SW 1271 (cell line): ENCODE measurements at regions not wholly inside any gene's neighbourhood (a gene's known extent, or its start where the extent isn't known, plus 50 kb on each side); places are given as distances from the start of the nearest gene placed in this dataset.

Experiments
- DNase-seq, 2 experiments: peaks; one replicate each; lab custom pipeline; 2025; lab: John Stamatoyannopoulos, UW

DNA sequence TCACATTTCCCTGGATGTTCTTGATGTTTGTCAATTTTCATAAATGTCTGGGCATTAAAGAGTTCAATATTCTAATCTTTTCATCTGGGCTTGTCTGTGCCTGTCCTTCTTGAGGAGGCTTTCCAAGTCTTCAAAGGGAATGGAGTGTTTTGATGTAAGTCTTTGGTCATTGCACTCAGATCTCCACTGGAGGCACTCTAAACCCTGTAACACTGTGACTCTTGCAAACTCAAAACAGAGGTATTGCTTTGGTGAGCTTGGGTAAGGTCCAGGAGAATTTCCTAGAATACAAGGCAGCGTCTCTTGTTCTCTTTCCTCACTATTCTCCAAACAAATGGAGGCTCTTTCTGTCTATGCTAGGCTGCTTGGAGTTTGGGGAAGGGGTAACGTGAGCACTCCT is 1118.1 kb upstream of the PABPC4L start:
- no peak for DNase-seq

DNA sequence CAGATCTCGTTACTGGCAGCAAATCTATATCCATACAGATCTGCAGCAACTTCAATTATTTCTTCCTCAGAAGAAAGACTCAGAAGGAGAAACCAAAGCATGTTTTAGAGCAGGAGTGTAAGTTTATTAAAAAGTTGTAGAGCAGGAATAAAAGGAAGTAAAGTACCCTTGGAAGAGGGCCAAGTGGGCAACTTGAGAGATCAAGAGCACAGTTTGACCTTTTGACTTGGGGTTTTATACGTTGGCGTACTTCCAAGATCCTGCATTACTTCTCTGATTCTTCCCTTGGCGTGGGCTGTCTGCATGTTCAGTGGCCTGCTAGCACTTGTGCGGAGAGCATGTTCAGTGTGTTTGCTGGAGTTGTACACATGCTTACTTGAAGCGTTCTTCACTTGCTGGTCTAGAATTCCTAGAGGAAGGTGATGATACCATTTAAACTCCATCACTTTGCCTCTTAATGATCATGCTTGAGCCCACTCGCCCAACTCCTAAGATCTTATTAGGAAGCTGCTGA is 1114.7 kb upstream of the PABPC4L start:
- DNase-seq, result no peak

DNA sequence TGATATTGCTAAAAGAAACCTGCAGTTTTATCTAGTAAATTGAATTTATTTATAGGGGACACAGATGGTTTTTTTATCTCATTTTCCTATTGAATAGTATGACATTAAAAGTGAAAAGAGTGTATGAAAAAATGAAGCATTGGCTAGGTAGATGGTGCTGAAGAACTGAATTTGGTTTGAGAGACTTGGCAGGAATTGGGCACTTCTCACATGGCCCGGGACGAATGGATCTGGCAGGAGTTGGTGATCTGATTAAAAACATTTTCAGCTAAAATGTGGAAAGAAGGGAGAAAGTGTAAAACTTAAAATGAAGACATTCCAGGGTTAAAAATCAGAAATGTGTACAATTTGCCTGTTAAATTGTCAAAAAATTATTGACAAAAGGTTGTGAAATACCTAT is 1088.5 kb upstream of the PABPC4L start:
- DNase-seq, result no peak

DNA sequence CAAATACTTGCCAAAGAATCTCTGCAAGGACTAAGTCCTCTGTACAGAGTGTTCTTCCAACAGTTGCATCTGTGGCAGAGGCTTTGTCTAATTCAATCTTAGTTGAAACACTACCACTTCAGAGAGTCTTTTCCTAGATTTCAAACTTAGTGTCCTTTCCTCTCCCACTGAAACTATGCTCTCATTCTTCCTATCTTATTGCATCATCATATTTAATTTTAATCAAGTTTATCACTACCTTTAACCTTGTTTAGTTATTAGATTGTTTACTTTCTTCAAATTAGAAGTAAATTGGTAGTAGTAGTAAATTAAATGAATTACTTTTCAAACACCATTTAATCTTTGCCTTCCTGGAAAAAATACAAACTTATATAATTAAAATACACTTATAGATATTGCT is 1082.3 kb upstream of the PABPC4L start:
- no peak for DNase-seq

DNA sequence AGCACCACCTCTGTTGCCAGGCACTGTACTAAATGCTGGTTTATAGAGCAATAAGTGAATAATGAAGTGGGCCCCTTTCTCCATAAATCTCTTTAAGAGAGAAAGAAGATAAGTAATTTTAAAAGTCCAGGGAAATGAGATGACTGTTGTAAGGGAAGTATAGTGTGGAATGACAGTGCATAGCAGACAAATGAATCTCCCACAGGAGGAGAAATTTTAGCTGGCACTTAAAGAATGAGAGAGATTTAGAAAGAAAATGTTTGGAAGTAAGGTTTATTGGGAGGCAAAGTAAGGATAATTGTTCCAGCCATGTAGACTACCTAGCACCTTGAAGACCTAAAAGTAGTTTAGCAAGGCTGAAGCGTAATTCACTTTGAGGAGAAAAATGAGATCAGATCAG is 1081.1 kb upstream of the PABPC4L start:
- no peak for DNase-seq

DNA sequence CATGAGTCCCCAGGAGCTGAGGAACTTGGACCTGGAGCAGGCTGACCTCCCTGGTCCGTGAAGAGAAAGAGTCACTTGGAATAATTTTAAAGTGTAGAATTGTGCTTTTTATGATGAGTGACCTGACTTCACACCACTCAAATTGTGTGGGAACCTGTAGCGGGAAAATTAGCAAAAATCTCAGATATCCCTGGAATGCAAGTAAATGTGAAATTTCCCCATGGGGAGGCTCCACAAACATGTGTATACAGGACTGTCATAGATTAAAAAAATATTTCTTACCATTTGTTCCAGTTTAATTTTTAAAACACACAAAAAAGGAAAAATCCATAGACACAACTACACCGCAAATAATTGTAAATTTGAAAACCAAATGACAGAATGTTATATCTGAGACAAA is 1079.6 kb upstream of the PABPC4L start:
- DNase-seq, result no peak

DNA sequence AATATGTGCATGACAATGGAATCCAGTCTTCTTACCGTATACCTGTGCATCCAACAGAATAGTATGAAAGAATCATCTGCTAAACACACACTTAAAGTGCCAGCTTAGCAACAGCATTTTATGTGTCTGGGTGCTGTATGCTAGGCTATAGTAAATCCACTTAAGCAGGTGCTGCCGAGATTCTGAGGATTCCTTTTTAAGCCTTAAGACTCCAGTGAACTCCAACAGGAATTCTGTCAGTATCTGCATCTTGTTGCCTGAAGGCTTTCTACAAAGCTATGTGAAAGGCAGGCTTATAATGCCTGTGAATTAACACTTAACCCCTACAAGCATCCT is 1076.4 kb upstream of the PABPC4L start:
- DNase-seq, result no peak

DNA sequence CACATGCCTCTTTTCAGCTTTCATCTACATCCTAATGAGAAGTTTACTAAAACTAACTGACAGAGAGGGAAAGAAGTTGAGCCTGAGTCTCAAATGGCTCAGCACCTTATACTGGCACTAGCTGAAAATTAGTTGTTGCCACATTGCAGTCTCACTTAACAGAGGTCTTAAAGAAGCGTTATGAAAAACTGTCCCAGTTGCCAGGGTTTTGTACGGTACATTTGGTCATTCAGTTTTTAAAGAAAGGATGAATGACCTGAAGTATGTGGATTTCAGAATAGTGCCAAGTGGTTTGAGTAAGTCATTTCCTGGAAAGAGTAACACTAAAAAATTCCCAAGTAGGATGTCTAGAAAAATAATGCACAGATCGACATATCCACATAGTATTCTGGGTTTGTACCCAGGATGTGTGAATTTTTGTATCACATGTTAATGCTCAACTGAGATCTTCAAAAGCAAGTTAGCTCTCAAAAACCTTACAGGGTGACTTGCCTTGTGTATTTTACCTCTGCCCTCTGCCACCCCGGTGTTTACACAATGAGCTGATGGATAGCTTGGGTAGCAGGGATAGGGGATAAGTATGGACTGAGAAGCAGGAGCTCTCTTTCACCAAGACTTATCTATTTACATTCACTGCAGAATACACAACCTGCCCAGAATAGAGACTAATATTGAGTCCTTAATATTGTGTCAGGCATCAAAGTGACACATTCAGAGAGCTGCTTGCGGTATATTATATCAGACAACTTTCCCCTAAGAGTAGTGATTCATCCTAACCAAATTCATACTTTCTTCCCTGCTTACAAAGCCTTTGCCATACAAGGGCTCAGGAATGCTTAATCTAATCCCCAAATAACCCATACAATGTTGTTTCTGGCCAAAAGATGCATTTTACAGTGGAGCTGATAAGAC is 1075.7 kb upstream of the PABPC4L start:
- DNase-seq, result no peak

DNA sequence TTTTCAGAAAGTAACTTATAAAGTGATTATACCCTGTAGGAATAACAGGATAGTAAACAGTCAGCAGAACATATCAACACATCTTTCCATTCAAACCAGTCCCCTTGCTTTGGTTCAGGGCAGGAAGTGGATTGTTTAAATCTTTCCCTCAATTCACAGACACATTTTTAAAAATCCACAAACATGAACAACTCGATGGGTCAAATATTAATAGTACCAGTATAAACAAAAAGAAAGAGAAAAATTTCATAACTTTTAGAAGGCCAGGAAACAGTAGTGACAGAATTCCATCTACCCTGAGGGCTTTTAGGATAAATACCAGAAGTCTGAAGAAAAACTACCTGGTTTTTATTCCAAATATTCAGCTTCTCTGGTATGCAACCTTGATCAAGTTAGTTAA is 1072.8 kb upstream of the PABPC4L start:
- no peak for DNase-seq

DNA sequence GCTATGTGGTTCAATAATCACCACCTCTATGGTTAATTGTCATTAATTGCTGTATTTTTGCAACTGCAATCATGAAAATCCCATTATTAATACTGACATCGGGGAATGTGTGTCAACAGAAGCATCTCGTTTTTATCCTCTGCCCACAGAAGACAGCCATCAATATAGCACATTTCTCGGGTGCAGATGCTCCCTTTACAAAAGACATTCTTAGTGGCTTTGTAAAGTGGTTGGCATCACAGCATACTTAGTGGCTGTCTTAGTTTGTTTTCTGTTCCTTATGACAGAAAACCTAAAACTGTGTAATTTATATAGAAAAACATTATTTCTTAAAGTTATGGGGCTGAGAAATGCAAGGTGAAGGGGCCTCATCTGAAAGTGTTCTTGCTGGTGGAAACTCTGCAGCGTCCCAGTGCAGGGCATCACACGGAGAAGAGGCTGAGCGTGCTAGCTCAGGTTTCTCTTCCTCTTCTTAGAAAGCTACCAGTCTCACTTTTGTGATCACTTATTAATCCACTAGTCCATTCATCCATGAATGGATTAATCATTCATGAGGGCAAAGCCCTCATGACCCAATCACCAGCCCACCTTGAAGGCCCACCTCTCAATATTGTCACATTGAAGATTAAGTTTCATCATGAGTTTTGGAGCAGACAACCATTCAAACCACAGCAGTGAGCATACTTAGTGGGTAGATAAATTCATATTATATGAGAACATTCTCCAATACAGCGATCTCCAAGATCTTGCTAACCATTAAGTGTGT is 1067.7 kb upstream of the PABPC4L start:
- no peak for DNase-seq

DNA sequence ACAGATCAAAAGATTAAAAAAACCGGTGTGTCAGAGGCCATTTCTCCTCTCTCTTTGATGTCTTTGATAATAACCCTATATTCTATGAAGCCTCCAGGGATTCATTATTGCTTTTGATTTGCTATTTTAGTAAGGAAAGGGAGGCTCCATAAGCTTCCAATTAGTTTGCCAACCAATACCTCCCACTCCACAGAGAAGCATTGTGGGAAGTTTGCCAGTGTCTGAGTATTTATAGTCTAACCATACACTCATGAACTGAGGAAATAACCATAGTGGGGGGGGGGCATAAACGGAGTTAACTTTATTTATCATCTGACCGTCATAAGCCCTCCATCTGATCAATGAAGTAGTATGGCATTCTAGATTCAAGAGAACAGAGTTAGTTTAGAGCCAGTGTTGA is 1066.8 kb upstream of the PABPC4L start:
- DNase-seq, result no peak

DNA sequence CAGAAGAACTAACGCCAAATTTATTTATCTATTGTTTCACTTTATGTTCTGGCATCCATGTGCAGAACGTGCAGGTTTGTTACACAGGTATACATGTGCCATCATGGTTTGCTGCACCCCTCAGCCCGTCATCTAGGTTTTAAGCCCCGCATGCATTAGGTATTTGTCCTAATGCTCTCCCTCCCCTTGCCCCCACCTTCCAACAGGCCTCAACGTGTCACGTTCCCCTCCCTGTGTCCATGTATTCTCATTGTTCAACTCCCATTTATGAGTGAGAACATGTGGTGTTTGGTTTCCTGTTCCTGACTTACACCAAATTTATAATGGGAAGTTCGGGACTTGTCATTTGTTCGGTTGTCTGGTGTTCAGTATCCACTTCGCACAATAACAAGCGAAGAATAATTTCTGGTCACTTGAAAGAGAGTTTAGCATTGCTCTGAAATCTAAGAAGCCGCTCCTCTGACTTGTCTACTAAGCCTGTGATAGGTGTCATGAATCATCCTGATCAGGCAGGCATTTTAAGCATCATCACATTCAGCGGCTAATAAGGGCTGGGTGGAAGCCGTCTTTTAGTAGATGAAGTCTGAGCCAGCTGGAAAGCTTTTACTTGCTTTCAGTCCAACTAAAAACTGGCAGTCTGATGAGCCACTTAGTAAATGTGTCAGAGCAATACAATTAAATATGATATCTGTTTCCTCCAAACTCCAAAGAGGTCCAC is 1065.7 kb upstream of the PABPC4L start:
- DNase-seq, result no peak

DNA sequence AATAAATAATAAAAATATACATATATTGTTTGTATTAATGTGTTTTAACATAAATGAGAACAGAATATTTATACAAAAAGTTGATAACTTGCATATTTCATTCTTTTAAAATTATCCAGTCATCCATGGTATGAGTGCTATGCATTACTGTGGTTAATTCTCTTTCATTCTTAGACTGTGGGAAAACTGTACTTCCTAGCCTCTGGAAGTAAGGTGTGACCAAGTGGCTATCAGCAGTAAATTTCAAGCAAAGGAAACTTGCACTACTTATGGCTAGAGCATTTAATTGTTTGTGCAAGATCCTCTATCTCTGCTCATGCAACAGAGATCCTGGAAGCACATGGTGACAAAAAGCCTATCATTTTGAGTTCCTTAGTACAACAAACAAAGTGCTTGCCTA is 1054.5 kb upstream of the PABPC4L start:
- DNase-seq, result peak in 1 of 2 experiments; percentile 1

DNA sequence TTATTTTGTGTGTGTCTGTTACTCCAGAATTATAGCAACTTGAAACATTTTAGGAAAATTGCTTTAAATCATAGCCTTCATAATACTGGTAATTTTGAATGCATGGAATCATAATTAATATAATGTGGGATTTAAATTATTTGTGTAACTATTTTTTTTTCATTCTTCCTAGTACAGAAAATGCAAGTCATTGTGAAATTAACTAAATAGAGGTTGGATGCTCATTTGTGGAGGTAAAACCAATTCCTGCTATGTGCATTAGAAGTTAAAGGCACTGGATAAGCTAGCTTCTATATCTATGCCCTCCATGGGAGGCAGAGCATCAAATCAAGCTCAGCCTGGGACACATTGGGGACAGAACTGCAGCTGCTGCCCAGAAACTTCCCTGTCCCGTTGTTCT is 1048.5 kb upstream of the PABPC4L start:
- DNase-seq, result no peak

DNA sequence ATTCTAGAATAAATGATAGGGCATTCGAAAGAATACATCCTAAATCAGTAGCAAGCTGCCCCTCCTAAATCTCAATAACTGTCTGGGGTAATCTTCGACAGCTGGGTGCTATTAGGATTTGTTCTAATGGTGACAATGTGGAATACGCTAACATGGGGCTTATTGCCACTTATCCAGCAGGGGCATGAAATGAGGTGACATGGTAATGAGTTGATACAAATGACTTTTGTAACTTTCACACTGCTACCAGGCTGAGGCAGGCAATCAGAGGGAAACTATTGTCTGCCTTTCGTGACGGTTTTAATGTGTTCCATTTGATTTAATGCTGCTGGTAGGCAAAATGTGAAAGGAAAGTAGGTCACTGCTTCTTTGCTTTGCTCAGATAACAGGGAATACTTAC is 1047.4 kb upstream of the PABPC4L start:
- no peak for DNase-seq

DNA sequence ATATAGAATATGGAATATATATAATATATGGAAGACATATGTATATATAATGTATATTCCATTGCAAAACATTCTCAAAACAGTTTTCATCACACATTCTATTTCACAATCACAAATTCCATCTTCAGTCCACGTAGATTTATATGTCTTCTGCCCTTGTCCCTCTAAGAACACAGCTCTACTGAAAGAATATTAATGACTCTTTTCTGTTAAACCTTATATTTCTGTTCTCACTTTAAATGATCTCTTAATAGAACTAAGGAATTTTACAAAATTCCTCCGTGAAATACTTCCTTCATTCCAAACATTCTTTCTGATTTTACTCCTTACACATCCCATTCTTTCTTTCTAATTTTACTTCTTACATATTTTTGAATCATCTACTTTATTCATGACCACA is 1043.1 kb upstream of the PABPC4L start:
- peak in 1 of 2 experiments; percentile 5 for DNase-seq

DNA sequence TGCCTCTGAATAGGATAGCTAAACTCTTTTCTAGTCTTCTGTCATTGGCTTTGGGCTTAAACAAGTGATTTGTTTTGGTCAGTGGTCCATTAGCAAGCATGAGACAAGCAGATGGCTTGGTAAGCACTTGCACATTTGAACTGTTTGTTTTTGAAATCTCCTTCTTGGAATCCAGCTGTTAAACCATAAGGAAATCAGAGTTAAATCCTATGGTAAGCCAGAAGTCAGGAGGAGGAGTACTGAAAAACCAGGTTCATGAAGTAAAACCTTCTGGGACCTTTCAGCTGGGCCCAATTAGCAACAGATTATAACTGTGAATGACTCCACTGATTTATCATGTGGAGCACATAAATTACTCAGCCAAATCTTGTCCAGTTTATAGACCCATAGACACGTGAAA is 1042.5 kb upstream of the PABPC4L start:
- no peak for DNase-seq

DNA sequence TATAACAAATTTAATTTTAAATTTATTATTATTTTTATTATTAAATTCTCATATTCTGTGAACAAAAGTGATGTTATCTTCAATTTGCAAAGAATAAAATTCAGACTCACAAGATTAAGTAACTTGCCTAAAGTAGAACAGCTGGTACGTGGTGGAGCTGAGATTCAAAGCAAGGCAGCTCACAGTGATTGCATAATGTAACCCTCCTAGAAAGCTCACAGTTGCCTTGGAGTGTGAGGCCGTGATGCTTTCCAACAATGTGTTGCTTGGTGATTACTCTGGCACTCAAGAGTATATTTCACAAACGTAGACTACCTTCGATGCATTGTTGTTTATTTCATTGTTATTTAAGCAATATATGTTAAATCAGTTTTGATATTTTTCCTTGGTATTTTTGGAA is 1039.2 kb upstream of the PABPC4L start:
- no peak for DNase-seq

DNA sequence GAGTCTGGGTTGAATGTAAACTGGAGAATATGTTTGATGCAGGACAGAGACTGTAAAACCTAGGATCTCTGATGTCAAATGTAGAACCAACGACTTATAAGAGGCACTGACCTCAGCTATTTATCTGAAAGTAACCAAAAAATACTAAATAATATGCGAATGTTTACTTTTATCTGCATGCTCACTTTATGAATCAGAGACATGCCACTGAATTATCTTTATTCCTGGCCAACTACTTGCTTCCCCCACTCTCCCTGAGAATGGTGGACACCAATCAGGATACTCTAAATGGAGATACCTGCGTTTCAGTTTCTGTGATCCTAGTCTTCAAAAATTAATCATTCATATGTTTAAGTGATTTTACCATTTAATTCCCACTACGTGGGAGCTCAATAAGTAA is 1038.4 kb upstream of the PABPC4L start:
- no peak for DNase-seq

DNA sequence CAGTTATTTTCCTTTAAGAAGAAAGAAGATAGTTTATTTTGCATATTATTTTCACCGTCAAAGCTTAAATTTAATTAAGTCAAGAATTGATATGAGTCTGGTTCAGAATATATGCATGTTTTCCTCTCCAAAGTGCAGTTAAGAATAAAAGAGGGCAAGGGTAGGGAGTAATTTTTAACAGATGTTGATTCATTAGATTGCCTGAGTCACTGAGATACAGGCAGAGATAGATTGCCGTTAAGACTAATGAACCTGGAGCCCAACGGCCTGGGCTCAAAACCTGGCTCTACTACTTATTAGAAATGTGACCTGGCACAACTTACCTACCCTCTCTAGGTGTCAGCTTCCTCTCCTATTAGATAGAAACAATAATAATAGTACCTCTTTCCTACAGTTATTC is 1037.4 kb upstream of the PABPC4L start:
- DNase-seq, result no peak

DNA sequence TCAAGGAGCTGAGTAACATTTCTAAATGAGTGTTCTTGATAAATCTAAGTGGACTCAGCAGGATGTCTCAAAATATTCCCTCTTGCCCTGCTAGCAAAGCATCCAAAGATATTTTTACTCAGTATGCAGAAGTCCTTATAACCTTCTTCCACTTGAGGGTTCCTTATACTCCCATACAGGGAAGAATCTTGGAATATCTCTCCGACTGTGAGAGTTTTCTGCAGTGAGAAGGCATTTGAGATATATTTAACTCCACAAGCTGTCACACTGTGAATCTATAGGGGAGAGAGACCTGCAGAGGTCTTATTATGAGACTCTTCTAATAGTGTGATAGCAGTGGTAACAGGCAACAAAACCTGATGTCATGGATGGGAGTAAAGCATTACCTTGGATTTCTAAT is 1034.5 kb upstream of the PABPC4L start:
- no peak for DNase-seq

DNA sequence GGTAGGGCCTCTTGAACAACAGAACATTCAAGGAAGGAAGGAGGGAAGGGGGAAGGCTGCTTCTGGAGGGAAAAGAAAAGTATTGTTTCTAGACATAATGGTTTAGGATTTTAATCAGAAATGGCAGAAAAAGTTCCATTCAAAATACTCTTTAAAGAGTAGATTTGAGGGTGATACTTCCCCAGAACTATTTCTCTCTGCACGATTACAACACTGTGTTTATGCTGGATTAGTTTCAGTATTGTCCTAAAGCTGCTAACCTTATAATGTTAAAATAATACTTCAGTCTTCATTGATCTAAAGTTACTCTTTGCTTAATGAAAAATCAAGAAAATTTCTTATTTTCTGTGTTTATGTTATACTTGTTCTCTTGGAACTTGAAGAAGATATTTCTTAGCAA is 1026.3 kb upstream of the PABPC4L start:
- DNase-seq, result no peak

DNA sequence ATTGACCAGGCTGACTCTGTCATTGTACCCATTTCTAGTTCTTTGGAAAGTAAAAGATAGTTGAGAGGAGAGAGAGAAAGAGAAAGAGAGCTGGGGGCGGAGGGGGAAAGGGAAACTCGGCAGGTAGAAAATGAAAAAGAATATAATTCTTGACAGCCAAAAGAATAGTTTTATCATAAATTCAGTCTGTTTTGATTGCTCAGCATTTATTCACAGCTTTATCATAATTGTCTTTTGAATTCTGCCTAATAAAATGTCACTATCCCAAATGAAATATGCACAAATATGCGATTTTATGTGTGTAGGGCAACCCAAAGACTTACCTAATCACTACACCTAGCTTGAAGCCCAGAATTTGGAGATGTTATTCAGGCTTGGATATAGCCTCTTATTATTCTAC is 1024.0 kb upstream of the PABPC4L start:
- DNase-seq, result no peak
